ENCODE measurements at regions not wholly inside any gene's neighbourhood (a gene's known extent, or its start where the extent isn't known, plus 50 kb on each side); places are given as distances from the start of the nearest gene placed in this dataset.

DNA sequence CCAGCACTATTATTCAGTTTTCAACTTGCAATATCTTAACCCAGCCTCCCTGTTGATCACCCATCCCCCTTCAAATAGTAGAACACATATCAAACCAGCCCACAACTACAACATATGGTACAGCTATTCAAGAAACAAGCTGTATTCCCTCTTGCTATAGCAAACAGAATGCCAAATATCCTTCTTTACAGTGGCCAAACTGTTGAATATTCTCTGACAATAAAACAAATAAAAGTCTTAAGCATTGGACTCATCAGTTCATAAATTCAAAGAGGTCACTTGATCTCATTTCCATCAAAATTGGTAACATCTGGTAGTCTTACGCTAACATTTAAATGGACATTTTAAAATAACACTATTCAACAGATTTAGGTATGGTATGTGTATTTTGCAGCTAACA is 350.8 kb downstream of the EFNA5 start:
- no peaks in the 10 kb centered on the region for H3K4me1 ChIP-seq (ENCODE audit: low read length)
- no peaks in the 10 kb centered on the region for H4K20me1 ChIP-seq (ENCODE audit: insufficient read depth, low read length)
- H3K4me2 ChIP-seq (ENCODE audit: low read length), result no peak overlapping the region
- H2AFZ ChIP-seq (ENCODE audit: low read depth, low read length), result no peak overlapping the region
- TF ChIP-seq EZH2phosphoT487 (IDR thresholded peaks at IDR 0.05; ENCODE audit: low read depth), result no peak
- TF ChIP-seq, protein P1, sequence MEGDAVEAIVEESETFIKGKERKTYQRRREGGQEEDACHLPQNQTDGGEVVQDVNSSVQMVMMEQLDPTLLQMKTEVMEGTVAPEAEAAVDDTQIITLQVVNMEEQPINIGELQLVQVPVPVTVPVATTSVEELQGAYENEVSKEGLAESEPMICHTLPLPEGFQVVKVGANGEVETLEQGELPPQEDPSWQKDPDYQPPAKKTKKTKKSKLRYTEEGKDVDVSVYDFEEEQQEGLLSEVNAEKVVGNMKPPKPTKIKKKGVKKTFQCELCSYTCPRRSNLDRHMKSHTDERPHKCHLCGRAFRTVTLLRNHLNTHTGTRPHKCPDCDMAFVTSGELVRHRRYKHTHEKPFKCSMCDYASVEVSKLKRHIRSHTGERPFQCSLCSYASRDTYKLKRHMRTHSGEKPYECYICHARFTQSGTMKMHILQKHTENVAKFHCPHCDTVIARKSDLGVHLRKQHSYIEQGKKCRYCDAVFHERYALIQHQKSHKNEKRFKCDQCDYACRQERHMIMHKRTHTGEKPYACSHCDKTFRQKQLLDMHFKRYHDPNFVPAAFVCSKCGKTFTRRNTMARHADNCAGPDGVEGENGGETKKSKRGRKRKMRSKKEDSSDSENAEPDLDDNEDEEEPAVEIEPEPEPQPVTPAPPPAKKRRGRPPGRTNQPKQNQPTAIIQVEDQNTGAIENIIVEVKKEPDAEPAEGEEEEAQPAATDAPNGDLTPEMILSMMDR (IDR thresholded peaks at IDR 0.05; ENCODE audit: low read depth, low read length), result no peak
- no peaks in the 10 kb centered on the region for H3K79me2 ChIP-seq (ENCODE audit: low read length)
- no peak overlapping the region for H3K4me3 ChIP-seq (ENCODE audit: low read length)
- no peak overlapping the region for H3K27ac ChIP-seq (ENCODE audit: low read length)
- no peak overlapping the region for H3K9ac ChIP-seq (ENCODE audit: low read length)
- no peaks in the 10 kb centered on the region for H3K9me3 ChIP-seq (ENCODE audit: insufficient read depth, low read length)
- no peaks in the 10 kb centered on the region for H3K36me3 ChIP-seq (replicated peaks; ENCODE audit: low read depth, low read length)
- no peaks in the 10 kb centered on the region for H3K27me3 ChIP-seq (ENCODE audit: low read depth, low read length)

DNA sequence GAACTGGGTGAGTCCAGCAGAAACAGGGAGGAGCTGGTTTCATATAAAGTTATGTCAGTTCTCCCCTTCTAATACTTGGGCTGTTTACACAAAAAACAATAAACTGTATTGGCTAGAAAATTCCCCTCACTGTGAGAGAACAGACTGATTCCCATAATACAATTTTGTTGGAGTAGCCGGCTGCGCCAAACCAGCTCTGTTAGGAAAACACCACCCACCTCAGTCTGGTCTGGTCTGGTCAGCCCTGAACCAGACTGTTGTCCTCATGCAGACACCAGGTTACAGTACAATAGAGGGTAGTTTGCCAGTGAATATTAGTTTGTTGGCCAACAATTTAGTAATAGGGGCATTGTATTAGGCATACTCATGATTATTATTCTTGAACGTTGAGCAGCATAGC is 356.4 kb downstream of the EFNA5 start:
- TF ChIP-seq, protein P1 (IDR thresholded peaks at IDR 0.05; ENCODE audit: low read depth, low read length), result no peak
- TF ChIP-seq EZH2phosphoT487 (IDR thresholded peaks at IDR 0.05; ENCODE audit: low read depth), result no peak
- no peak overlapping the region for H2AFZ ChIP-seq (ENCODE audit: low read depth, low read length)
- H3K4me2 ChIP-seq (ENCODE audit: low read length), result no peak overlapping the region
- no peaks in the 10 kb centered on the region for H3K36me3 ChIP-seq (replicated peaks; ENCODE audit: low read depth, low read length)
- H3K9me3 ChIP-seq (ENCODE audit: insufficient read depth, low read length), result no peaks in the 10 kb centered on the region
- no peaks in the 10 kb centered on the region for H3K79me2 ChIP-seq (ENCODE audit: low read length)
- H3K27me3 ChIP-seq (ENCODE audit: low read depth, low read length), result no peaks in the 10 kb centered on the region
- no peaks in the 10 kb centered on the region for H3K4me1 ChIP-seq (ENCODE audit: low read length)
- H4K20me1 ChIP-seq (ENCODE audit: insufficient read depth, low read length), result no peaks in the 10 kb centered on the region
- no peak overlapping the region for H3K27ac ChIP-seq (ENCODE audit: low read length)
- no peak overlapping the region for H3K4me3 ChIP-seq (ENCODE audit: low read length)
- no peak overlapping the region for H3K9ac ChIP-seq (ENCODE audit: low read length)

DNA sequence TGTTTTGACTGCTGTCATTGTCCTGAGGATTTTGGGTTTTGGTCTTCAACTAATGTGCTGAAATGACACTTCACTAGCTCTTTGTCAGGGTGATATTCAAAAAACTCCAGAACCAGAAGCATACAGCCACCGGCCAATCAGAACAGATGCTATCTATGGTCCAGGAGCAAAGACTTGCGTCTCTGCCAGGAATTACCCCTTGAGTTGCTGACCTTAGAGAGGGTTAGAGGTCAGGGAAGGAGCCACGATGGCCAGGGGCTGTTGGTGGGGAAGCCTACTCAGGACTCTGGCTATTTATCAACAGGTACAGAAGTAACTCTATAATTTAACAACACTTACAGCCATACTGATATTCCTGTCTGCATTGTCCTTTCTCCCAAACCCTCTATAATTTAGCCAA is 356.8 kb downstream of the EFNA5 start:
- H3K27ac ChIP-seq (ENCODE audit: low read length), result no peak overlapping the region
- TF ChIP-seq EZH2phosphoT487 (IDR thresholded peaks at IDR 0.05; ENCODE audit: low read depth), result no peak
- TF ChIP-seq, protein P1 (IDR thresholded peaks at IDR 0.05; ENCODE audit: low read depth, low read length), result no peak
- H3K36me3 ChIP-seq (replicated peaks; ENCODE audit: low read depth, low read length), result no peaks in the 10 kb centered on the region
- H2AFZ ChIP-seq (ENCODE audit: low read depth, low read length), result no peak overlapping the region
- H4K20me1 ChIP-seq (ENCODE audit: insufficient read depth, low read length), result no peaks in the 10 kb centered on the region
- no peaks in the 10 kb centered on the region for H3K79me2 ChIP-seq (ENCODE audit: low read length)
- H3K4me1 ChIP-seq (ENCODE audit: low read length), result no peaks in the 10 kb centered on the region
- H3K9ac ChIP-seq (ENCODE audit: low read length), result no peak overlapping the region
- H3K4me2 ChIP-seq (ENCODE audit: low read length), result no peak overlapping the region
- H3K9me3 ChIP-seq (ENCODE audit: insufficient read depth, low read length), result no peaks in the 10 kb centered on the region
- no peak overlapping the region for H3K4me3 ChIP-seq (ENCODE audit: low read length)
- no peaks in the 10 kb centered on the region for H3K27me3 ChIP-seq (ENCODE audit: low read depth, low read length)

DNA sequence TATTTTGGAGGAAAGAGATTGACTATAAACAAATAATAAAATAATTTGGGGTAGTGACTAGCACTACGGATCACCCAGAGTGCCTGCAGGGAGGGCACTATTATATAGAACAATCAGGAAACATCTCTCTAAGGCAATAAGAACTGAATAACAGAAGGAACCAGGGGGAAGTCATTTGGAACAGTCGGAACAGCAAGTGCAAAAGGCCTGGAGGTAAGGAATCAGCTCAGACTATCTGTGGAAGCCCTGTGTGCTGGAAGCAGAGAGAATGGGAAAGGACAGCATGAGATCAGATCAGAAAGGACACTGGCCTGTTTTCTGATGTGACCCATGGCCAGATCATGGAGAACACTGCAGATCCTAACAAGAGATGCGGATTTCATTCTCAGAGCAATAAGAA is 357.6 kb downstream of the EFNA5 start:
- no peaks in the 10 kb centered on the region for H3K79me2 ChIP-seq (ENCODE audit: low read length)
- no peak overlapping the region for H2AFZ ChIP-seq (ENCODE audit: low read depth, low read length)
- no peak overlapping the region for H3K27ac ChIP-seq (ENCODE audit: low read length)
- no peaks in the 10 kb centered on the region for H3K27me3 ChIP-seq (ENCODE audit: low read depth, low read length)
- no peak overlapping the region for H3K4me2 ChIP-seq (ENCODE audit: low read length)
- no peak overlapping the region for H3K4me3 ChIP-seq (ENCODE audit: low read length)
- no peak overlapping the region for H3K9ac ChIP-seq (ENCODE audit: low read length)
- no peaks in the 10 kb centered on the region for H3K9me3 ChIP-seq (ENCODE audit: insufficient read depth, low read length)
- TF ChIP-seq, protein P1 (IDR thresholded peaks at IDR 0.05; ENCODE audit: low read depth, low read length), result no peak
- no peak for TF ChIP-seq EZH2phosphoT487 (IDR thresholded peaks at IDR 0.05; ENCODE audit: low read depth)
- no peaks in the 10 kb centered on the region for H4K20me1 ChIP-seq (ENCODE audit: insufficient read depth, low read length)
- H3K36me3 ChIP-seq (replicated peaks; ENCODE audit: low read depth, low read length), result no peaks in the 10 kb centered on the region
- no peaks in the 10 kb centered on the region for H3K4me1 ChIP-seq (ENCODE audit: low read length)
